Peyer's patch (tissue), 4 donors: ENCODE measurements at regions not wholly inside any gene's neighbourhood (a gene's known extent, or its start where the extent isn't known, plus 50 kb on each side); places are given as distances from the start of the nearest gene placed in this dataset.

Experiments used
- POLR2A ChIP-seq, 2 donors: fragments of 450-650 bp; IDR thresholded peaks; one replicate each; pipeline ENCODE4 v1.5.1; 2017; ENCODE audit warnings: antibody characterized with exemption in 2 of 2, mild to moderate bottlenecking in 2 of 2, moderate library complexity in 2 of 2
- TF ChIP-seq, protein P1 (sequence below), 6 experiments: fragments of 450-650 bp in 4 of 6; fragments of 200-600 bp in 2 of 6; sonication (generic) in 1 of 6; IDR thresholded peaks; one replicate each; pipeline ENCODE4 v1.5.1; 2017 to 2019; ENCODE audit warnings: antibody characterized with exemption in 6 of 6, mild to moderate bottlenecking in 3 of 6, moderate library complexity in 1 of 6

DNA sequence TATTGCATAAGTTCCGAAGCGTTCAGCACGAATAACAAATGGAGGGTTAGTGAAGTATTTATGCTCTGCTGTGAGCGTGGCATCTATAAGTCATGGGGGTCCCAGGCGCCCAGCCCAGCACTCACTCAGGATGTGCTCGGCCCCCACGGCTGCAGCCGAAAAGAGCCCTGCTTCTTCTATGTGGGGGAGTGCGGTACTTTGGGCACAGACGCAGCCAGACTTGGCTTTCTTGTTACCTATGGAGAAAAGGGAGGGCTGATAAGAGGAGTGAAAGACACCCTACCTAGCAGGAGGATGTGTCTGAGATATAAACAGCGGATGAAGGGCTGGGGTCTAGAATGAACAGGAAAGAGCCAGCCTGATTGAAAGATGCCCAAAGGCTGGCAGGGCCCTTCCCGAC lies 51.4 kb downstream of the MRPL36 start:
- TF ChIP-seq, protein P1, sequence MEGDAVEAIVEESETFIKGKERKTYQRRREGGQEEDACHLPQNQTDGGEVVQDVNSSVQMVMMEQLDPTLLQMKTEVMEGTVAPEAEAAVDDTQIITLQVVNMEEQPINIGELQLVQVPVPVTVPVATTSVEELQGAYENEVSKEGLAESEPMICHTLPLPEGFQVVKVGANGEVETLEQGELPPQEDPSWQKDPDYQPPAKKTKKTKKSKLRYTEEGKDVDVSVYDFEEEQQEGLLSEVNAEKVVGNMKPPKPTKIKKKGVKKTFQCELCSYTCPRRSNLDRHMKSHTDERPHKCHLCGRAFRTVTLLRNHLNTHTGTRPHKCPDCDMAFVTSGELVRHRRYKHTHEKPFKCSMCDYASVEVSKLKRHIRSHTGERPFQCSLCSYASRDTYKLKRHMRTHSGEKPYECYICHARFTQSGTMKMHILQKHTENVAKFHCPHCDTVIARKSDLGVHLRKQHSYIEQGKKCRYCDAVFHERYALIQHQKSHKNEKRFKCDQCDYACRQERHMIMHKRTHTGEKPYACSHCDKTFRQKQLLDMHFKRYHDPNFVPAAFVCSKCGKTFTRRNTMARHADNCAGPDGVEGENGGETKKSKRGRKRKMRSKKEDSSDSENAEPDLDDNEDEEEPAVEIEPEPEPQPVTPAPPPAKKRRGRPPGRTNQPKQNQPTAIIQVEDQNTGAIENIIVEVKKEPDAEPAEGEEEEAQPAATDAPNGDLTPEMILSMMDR (IDR thresholded peaks at IDR 0.05): no peak
- TF ChIP-seq POLR2A (IDR thresholded peaks at IDR 0.05): no peak
